Epithelial cell of proximal tubule (primary cell): ENCODE measurements at regions not wholly inside any gene's neighbourhood (a gene's known extent, or its start where the extent isn't known, plus 50 kb on each side); places are given as distances from the start of the nearest gene placed in this dataset.
"Not testable (repeated sequence)": the region's sequence is repeated elsewhere in the genome, so short reads cannot be mapped to it uniquely, and the experiment has no call there.

Experiments
- DNase-seq: peaks from one replicate; pipeline ENCODE4 v3.0.0-alpha.2; 2011; ENCODE audit warnings: low read depth
- H3K4me3 ChIP-seq: 2 replicates; pipeline ENCODE4 v1.5.1; 2011; ENCODE audit warnings: low read depth, mild to moderate bottlenecking, low read length
- TF ChIP-seq, protein P1 (sequence below): conservative IDR thresholded peaks from 2 replicates; pipeline ENCODE4 v1.5.1; 2012; ENCODE audit warnings: low read depth, mild to moderate bottlenecking, low read length

GRCh38 chr12:82595941-82596340, 90.8 kb upstream of the TMTC2 start:
- H3K4me3 ChIP-seq: no peak overlapping the region
- no peak for DNase-seq
- TF ChIP-seq, protein P1, sequence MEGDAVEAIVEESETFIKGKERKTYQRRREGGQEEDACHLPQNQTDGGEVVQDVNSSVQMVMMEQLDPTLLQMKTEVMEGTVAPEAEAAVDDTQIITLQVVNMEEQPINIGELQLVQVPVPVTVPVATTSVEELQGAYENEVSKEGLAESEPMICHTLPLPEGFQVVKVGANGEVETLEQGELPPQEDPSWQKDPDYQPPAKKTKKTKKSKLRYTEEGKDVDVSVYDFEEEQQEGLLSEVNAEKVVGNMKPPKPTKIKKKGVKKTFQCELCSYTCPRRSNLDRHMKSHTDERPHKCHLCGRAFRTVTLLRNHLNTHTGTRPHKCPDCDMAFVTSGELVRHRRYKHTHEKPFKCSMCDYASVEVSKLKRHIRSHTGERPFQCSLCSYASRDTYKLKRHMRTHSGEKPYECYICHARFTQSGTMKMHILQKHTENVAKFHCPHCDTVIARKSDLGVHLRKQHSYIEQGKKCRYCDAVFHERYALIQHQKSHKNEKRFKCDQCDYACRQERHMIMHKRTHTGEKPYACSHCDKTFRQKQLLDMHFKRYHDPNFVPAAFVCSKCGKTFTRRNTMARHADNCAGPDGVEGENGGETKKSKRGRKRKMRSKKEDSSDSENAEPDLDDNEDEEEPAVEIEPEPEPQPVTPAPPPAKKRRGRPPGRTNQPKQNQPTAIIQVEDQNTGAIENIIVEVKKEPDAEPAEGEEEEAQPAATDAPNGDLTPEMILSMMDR: no peak

DNA sequence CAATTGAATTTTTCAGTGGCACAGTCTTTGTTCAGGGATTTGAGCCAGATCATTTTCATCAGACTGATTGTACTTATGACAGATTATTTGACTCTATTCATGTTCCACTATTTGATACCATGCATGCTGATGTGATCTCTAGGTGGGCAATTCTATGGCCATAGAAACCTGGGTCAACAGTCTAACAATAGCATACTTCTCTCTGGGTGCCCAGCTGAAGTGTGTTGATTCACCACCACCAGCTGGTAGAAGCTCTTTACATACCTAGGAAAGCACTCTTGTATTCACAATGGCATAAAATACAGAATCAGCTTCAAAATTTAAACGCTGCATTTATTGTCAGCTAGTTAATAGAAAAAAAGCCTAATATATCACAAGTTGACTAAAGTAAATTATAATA, 90.2 kb upstream of the TMTC2 start:
- DNase-seq: no peak
- H3K4me3 ChIP-seq: no peak overlapping the region
- TF ChIP-seq, protein P1: no peak

DNA sequence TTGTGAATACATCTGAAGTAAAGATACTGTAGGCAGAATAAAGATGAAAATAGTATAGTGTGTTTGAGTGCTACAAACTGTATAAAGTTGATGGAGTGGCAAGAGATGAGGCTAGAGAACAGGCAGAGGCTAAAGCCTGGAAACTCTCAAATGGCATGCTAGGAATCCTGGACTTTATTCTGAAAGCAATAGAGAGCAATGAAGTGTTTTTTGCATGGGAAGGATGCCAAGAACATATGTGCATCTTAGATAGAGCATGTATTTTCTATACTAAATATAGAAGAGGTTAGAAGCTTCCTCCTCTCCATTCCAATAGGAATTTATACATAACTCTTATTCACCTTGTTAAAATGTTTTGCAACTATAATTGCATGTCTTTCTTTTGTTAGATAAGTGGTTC, 86.3 kb upstream of the TMTC2 start:
- H3K4me3 ChIP-seq: no peak overlapping the region
- no peak for DNase-seq
- TF ChIP-seq, protein P1: no peak

DNA sequence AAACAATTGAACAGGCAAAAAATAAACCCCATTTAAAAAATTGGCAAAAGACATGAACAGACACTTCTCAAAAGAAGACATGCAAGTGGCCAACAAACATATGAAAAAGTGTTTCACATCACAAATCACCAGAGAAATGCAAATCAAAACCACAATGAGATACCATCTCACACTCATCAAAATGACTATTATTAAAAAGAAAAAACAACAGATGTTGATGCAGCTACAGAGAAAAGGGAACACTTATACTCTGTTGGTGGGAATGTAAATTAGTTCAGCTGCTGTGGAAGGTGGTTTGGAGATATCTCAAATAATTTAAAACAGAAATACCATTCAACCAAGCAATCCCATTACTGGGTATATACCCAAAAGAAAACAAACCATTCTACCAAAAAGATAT, 83.1 kb upstream of the TMTC2 start:
- DNase-seq: not testable (repeated sequence)

DNA sequence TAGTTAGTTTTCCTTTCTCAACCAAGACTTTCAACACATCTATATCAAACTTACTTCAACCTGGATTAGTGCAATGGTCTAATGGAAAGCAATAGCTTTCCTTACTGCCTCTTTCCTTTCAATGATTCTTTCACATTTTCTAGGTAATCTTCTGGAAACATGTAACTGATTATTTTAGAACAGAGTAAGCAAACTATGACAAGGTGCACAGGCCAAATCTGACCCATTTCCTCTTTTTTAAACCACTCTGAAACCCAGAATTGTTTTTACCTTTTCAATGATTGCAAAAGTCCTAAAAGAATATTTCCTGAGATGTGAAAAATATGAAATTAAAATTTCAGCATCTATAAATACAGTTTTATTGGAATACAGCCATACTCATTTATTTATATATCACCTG, 81.6 kb upstream of the TMTC2 start:
- no peak overlapping the region for H3K4me3 ChIP-seq
- TF ChIP-seq, protein P1: no peak
- no peak for DNase-seq

More for the DNA sequence above, 83.1 kb upstream of the TMTC2 start:
- H3K4me3 ChIP-seq: not testable (repeated sequence)

DNA sequence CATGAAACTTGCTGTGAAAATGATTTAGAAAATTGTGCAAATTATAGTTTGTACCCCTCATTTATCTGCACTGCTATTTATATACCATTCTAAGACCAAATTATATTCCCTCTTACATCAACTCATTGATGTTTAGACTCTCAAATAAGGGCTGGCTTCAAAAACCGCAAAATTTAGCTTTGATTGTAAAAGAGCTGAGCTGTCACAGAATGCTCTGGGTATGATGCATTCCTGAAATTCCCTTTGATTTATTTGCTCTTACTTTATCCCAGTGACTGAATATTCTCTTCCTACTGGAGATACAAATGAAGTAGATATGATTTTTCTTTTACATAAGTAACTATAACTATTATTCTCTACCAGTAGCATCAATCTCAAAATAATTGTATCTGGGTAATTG, 78.0 kb upstream of the TMTC2 start:
- H3K4me3 ChIP-seq: no peak overlapping the region
- DNase-seq: no peak
- TF ChIP-seq, protein P1: no peak

- no peak overlapping the region for H3K4me3 ChIP-seq
- no peak for DNase-seq
- TF ChIP-seq, protein P1: no peak
Measured at GRCh38 chr12:82609234-82609914, 77.3 kb upstream of the TMTC2 start.
